Smooth muscle cell (in vitro differentiated cells): ENCODE measurements at regions not wholly inside any gene's neighbourhood (a gene's known extent, or its start where the extent isn't known, plus 50 kb on each side); places are given as distances from the start of the nearest gene placed in this dataset.
"Not testable (repeated sequence)": the region's sequence is repeated elsewhere in the genome, so short reads cannot be mapped to it uniquely, and the experiment has no call there.

Experiments used
- DNase-seq: peaks from one replicate; lab custom pipeline; 2025; ENCODE audit not compliant: unreplicated experiment; lab: John Stamatoyannopoulos, UW
- H2AFZ ChIP-seq: fragments of 200-600 bp; sonication (generic); 2 replicates; pipeline ENCODE4 v1.6.0; 2016; ENCODE audit warnings: antibody characterized with exemption, low read depth, mild to moderate bottlenecking
- H3F3A ChIP-seq: fragments of 200-600 bp; sonication (generic); 2 replicates; pipeline ENCODE4 v1.6.0; 2017; ENCODE audit warnings: antibody characterized with exemption, low read depth
- H3K27ac ChIP-seq: fragments of 200-600 bp; sonication (generic); 2 replicates; pipeline ENCODE4 v1.5.1; 2016; ENCODE audit warnings: low read depth, mild to moderate bottlenecking
- H3K27me3 ChIP-seq: fragments of 200-600 bp; sonication (generic); 2 replicates; pipeline ENCODE4 v1.6.1; 2016; ENCODE audit warnings: low read depth, mild to moderate bottlenecking
- H3K36me3 ChIP-seq: fragments of 200-600 bp; sonication (generic); 2 replicates; pipeline ENCODE4 v1.5.1; 2016; ENCODE audit warnings: low read depth
- H3K4me1 ChIP-seq: fragments of 200-600 bp; sonication (generic); 2 replicates; pipeline ENCODE4 v1.5.1; 2016; ENCODE audit warnings: low read depth
- H3K4me2 ChIP-seq: fragments of 200-600 bp; sonication (generic); 2 replicates; pipeline ENCODE4 v1.6.0; 2016; ENCODE audit warnings: mild to moderate bottlenecking
- H3K4me3 ChIP-seq: fragments of 200-600 bp; sonication (generic); 2 replicates; pipeline ENCODE4 v1.5.1; 2016; ENCODE audit warnings: mild to moderate bottlenecking
- H3K79me2 ChIP-seq: fragments of 200-600 bp; sonication (generic); 2 replicates; pipeline ENCODE4 v1.6.0; 2016; ENCODE audit warnings: low read depth, mild to moderate bottlenecking
- H3K9ac ChIP-seq: fragments of 200-600 bp; sonication (generic); 2 replicates; pipeline ENCODE4 v1.6.0; 2016; ENCODE audit warnings: low read depth
- H3K9me3 ChIP-seq: fragments of 200-600 bp; sonication (generic); replicated peaks from 2 replicates; pipeline ENCODE4 v1.5.1; 2016; ENCODE audit warnings: low read depth
- H4K20me1 ChIP-seq: fragments of 200-600 bp; sonication (generic); 2 replicates; pipeline ENCODE4 v1.6.0; 2016; ENCODE audit warnings: low read depth
- CTCF ChIP-seq: fragments of 200-600 bp; sonication (generic); IDR thresholded peaks from 2 replicates; pipeline ENCODE4 v1.5.1; 2017; ENCODE audit warnings: borderline replicate concordance, mild to moderate bottlenecking, antibody characterized with exemption; ENCODE audit not compliant: insufficient read depth, poor library complexity, severe bottlenecking
- whole genome bisulfite sequencing: methylation state at CpG from one replicate; pipeline ENCODE4 v1.1.7; 2016; ENCODE audit warnings: low lambda C conversion rate; 5-methylcytosine and 5-hydroxymethylcytosine counted together

GRCh38 chr7:121529003-121529402 is 132.9 kb upstream of the FAM3C start:
- H3K9me3 ChIP-seq = no peaks in the 10 kb centered on the region
- peak overlapping the region; percentile 96 for H3K27ac ChIP-seq
- WGBS = 73% methylated on average over 3 of the region's 3 CpGs
- H4K20me1 ChIP-seq = no peaks in the 10 kb centered on the region
- no peak overlapping the region for H3K4me2 ChIP-seq
- H3K4me1 ChIP-seq = peaks cover 14% of the 10 kb centered on the region
- no peaks in the 10 kb centered on the region for H3K27me3 ChIP-seq
- H3F3A ChIP-seq = peaks cover 3% of the 10 kb centered on the region
- no peak overlapping the region for H3K4me3 ChIP-seq
- no peaks in the 10 kb centered on the region for H3K36me3 ChIP-seq
- H3K9ac ChIP-seq = no peak overlapping the region
- no peak overlapping the region for H2AFZ ChIP-seq
- no peak for TF ChIP-seq CTCF
- no peak for DNase-seq
- H3K79me2 ChIP-seq = no peaks in the 10 kb centered on the region

- not testable (repeated sequence) for H3K27ac ChIP-seq, H3K79me2 ChIP-seq, H3K36me3 ChIP-seq, H3K27me3 ChIP-seq, H3K9me3 ChIP-seq, H3K4me2 ChIP-seq, H3F3A ChIP-seq, H4K20me1 ChIP-seq, DNase-seq, H2AFZ ChIP-seq, H3K4me3 ChIP-seq, H3K9ac ChIP-seq
- WGBS = 77% methylated on average over 3 of the region's 3 CpGs
- H3K4me1 ChIP-seq = peaks cover 13% of the 10 kb centered on the region
Measured at GRCh38 chr7:121526210-121526609, 130.1 kb upstream of the FAM3C start.

GRCh38 chr7:121525155-121525819 is 129.2 kb upstream of the FAM3C start:
- WGBS = 48% methylated on average over 4 of the region's 4 CpGs
- no peak overlapping the region for H3K9ac ChIP-seq
- H3F3A ChIP-seq = peaks cover 6% of the 10 kb centered on the region
- no peak for DNase-seq
- H4K20me1 ChIP-seq = no peaks in the 10 kb centered on the region
- TF ChIP-seq CTCF = no peak
- H3K4me1 ChIP-seq = peaks cover 7% of the 10 kb centered on the region
- H3K79me2 ChIP-seq = no peaks in the 10 kb centered on the region
- H2AFZ ChIP-seq = peak overlapping the region; percentile 12
- H3K36me3 ChIP-seq = no peaks in the 10 kb centered on the region
- peak overlapping the region; percentile 22 for H3K4me3 ChIP-seq
- H3K27me3 ChIP-seq = no peaks in the 10 kb centered on the region
- H3K9me3 ChIP-seq = no peaks in the 10 kb centered on the region
- peak overlapping the region; percentile 80 for H3K4me2 ChIP-seq
- H3K27ac ChIP-seq = peak overlapping the region; percentile 48

GRCh38 chr7:121521711-121522400 is 125.7 kb upstream of the FAM3C start:
- Histone ChIP-seq H3K27ac (peak overlapping the region; percentile 87), H3K4me1 (peaks cover 4% of the 10 kb centered on the region), H3K79me2 (no peaks in the 10 kb centered on the region), H3K9me3 (no peaks in the 10 kb centered on the region), H3K4me2 (peak overlapping the region; percentile 8), H2AFZ (no peak overlapping the region), H3K27me3 (no peaks in the 10 kb centered on the region), H3K4me3 (no peak overlapping the region), H4K20me1 (no peaks in the 10 kb centered on the region), H3K36me3 (no peaks in the 10 kb centered on the region), H3K9ac (no peak overlapping the region), H3F3A (peaks cover 4% of the 10 kb centered on the region)
- DNase-seq = no peak
- no peak for TF ChIP-seq CTCF
- WGBS = 39% methylated on average over 3 of the region's 3 CpGs
